GM18868 (cell line): ENCODE measurements at regions not wholly inside any gene's neighbourhood (a gene's known extent, or its start where the extent isn't known, plus 50 kb on each side); places are given as distances from the start of the nearest gene placed in this dataset.
"Not testable (repeated sequence)": the region's sequence is repeated elsewhere in the genome, so short reads cannot be mapped to it uniquely, and the experiment has no call there.

Experiments
- ATAC-seq: cut with Tn5 transposase; IDR thresholded peaks from one replicate; pipeline ENCODE4 v1.9.1; 2021; ENCODE audit warnings: mild to moderate bottlenecking, moderate library complexity; ENCODE audit not compliant: unreplicated experiment

GRCh38 chr6:97885325-97885724, 602.3 kb upstream of the MMS22L start:
- ATAC-seq = no peak

DNA sequence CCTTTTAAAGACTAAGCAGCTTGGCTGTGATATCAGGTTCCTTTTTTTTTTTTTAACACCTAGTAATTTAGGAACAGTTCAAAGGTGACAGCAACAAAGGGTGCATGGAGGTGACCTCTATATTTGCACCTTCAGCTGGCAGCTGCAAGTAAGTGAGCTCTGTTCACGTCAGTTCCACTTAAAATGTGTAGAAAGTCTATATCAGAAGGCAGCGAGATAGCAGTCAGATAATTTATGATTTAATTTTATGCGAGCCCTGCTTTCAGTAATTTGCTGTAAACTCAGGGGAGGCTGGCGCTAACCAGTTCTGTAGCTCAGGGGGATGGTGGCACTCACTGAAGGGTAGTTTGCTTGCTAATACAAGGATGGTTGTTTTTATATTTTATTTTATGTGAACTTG, 602.8 kb upstream of the MMS22L start:
- ATAC-seq = no peak

DNA sequence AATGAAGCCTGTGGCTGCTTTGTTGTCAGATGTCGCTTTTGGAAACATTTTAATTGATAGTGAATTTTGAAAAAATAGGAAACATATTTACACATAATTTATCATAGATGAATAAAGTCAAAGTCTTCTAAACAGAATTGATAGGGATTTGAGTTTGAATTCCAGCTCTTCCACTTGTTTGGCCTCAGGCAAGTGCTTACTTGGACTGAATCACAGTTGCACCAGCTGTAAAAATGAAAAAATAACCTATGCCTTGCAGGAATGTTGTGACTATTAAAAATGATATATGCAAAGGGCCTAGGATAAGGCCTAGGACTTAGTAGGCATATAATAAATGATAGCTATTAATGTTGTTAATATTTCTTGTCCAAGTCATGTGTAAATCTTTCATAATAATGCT, 618.5 kb upstream of the MMS22L start:
- no peak for ATAC-seq

- ATAC-seq = no peak
Observed at GRCh38 chr6:97909380-97909779, 626.4 kb upstream of the MMS22L start.

GRCh38 chr6:97913721-97914120, 630.7 kb upstream of the MMS22L start:
- no peak for ATAC-seq

GRCh38 chr6:97914912-97915311, 631.9 kb upstream of the MMS22L start:
- ATAC-seq = no peak

- no peak for ATAC-seq
Observed at GRCh38 chr6:97915537-97915936, 632.5 kb upstream of the MMS22L start.

GRCh38 chr6:97917369-97917768, 634.4 kb upstream of the MMS22L start:
- ATAC-seq = no peak

DNA sequence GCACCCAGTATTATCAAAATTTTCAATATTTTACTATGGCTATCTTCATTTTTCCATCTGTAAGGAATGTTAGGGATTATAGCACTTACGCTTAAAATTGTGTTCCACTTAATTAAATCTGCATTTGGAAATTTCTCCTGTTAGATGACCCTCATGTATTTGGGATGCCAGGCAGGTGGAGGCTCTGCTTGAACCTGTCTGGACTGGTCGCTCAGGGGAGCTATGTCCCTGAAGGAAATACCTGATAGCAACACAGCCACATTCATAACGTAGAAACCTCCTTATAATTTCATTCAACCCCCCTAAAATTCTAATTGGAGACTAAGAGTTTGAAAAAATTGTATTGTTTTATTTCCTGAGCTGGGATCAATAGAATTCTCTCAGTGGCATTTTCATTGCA, 636.0 kb upstream of the MMS22L start:
- ATAC-seq = no peak

DNA sequence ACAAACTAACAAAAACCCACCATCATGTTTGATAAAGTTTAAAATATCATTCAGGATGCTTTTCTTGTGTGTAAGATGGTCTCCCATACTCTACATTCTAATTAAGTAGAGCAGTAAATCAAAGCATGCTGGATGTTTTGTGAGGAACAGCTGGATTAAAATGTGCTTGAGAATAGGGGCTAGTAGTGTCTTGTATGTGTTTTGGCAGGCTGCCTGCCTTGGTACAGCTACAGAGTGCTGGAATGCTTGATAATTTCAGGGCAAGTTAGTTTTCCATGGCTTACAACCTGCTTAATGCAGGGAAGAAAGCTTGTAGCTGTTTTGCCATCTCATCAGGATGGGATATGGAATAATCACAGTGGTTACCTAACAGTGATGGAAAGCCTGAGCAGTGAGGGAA, 636.6 kb upstream of the MMS22L start:
- ATAC-seq = no peak

DNA sequence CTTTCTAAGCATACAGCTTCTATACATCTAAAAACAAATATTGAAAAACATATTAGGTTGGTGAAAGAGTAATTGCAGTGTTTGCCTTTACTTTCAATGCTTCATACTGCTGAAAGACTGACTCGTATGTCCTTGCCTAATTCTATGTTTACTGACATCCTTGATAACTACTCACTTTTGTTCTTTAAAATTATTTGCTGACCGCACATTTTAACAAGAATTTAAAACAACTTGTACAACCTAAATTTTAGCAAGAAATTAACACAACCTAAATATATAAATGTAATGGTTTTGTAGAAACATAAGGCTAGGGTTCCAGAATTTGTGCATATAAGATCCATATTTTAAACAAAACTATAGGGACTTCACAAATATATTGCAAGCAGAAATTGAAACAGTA, 640.2 kb upstream of the MMS22L start:
- no peak for ATAC-seq

- no peak for ATAC-seq
Observed at GRCh38 chr6:97925504-97925903, 642.5 kb upstream of the MMS22L start.

DNA sequence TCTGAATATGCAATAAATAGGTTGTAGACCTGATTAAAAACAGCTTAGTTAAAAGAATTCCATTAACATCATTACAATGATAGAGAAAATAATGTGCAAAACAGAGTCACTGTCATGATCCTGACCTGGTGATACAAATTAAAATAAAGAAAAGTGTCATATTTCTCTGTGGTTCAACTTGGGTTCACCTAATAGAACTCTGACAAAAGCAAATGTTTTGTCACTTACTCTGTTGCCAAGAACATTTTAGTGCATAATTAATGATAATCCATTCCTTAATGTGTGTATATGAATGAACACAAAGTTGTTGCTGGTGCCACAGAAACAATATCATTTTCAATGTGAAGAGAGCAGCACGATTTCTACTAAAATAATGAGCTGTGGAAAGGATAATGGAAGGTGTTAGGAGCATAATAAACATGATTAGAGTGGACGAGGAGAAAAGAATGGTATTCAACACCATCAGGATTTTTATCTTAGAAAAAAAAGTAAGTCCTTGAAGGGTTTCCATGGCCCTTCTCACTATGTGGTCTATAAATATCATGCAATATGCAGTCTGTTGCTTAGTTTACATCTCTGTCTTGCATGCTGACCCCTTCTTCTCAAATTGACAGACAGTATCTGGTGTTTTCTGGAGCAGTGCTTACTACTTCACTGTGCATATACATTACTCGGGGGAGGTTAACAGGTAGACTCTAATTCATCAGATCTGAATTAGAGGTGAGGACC, 656.6 kb upstream of the MMS22L start:
- no peak for ATAC-seq

DNA sequence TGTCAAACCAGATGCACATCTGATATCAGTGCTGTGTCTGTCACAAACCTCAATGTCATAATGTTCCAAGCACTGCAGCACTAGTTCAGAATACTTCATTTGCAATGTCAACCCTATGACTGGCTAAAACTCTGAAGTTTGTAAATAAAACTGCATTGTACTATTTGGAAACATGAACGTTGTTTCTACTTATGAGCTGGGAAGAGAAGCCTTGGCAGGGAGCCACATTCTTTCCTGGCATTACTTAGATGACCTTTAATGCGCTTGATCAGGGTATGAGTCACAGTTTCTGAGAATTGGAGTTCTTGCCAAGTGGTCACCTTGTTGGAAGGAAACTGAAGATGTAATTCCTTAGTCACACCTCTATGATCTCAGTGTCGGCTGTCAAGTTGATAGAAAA, 664.8 kb upstream of the MMS22L start:
- no peak for ATAC-seq

- ATAC-seq = no peak
Observed at GRCh38 chr6:97958134-97958533, 675.1 kb upstream of the MMS22L start.

DNA sequence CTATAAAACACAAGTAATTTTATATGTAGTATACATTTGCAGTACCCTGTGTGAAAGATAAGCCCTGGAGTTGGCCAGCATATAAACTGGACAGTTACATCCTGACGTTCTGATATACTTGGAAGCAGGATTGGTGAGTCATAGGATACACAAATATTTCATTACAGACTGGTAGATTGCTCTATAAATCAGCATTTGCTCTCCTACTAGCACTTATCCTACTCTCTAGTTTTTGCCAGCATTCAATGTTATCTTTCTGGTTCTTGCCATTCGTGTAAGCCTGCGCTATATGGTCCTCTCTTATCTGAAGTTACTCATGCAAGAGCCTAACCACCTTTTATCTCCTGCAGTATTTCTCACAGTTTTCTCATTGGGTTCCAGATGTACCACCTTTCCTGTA, 680.2 kb upstream of the MMS22L start:
- ATAC-seq = no peak

- ATAC-seq = no peak
Observed at GRCh38 chr6:97969065-97969464, 686.0 kb upstream of the MMS22L start.

DNA sequence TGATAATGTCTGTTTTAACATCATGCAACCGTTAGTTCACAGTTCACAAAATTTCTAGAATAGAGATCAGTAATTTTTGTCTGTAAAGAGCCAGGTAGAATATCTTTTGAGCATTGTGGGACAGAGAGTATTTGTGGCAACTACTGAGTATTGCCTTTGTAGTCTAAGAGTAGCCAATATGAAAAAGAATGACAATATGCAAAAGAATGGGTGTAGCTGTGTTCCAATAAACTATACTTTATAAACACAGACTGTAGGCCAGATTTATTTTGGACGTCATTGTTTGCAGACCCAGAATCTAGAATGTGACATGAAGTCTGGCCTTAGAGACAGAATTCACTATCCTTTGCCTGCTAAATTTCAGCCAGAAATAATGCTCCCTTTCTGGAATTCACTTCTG, 694.1 kb upstream of the MMS22L start:
- no peak for ATAC-seq

- ATAC-seq = no peak
Observed at GRCh38 chr6:97978855-97979271, 695.8 kb upstream of the MMS22L start.

- ATAC-seq = not testable (repeated sequence)
Observed at GRCh38 chr6:97979285-97979684, 696.3 kb upstream of the MMS22L start.

DNA sequence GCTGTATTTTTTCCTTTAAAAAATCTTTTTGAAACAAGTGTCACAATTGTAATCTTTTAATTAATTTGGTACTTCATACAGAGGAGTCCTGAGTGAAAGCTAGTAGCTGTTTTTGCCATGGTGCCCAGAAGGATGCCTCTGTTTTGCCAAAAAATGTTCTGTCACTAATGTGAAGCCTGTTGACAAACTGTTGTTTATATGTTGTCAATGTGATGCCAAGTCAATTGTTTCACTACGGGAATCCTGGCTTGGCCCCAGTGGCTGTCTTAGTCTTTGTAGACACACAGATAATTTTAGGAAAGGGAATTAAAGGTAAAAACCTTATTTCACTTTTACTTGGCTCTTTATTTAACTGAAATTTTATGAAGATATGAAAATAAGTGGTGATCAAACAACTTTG, 706.4 kb upstream of the MMS22L start:
- no peak for ATAC-seq

GRCh38 chr6:97995158-97995557, 712.1 kb upstream of the MMS22L start:
- no peak for ATAC-seq

- no peak for ATAC-seq
Observed at GRCh38 chr6:98002678-98003077, 719.7 kb upstream of the MMS22L start.
